GM19372 (cell line): ENCODE measurements at regions not wholly inside any gene's neighbourhood (a gene's known extent, or its start where the extent isn't known, plus 50 kb on each side); places are given as distances from the start of the nearest gene placed in this dataset.

Experiments
- ATAC-seq: cut with Tn5 transposase; IDR thresholded peaks from one replicate; pipeline ENCODE4 v1.9.1; 2021; ENCODE audit warnings: mild to moderate bottlenecking, low read depth, moderate library complexity; ENCODE audit not compliant: unreplicated experiment

- ATAC-seq, result no peak
Observed at GRCh38 chr5:144774197-144774596, 603.5 kb downstream of the KCTD16 start.

GRCh38 chr5:144773628-144774027 is 603.0 kb downstream of the KCTD16 start:
- no peak for ATAC-seq

GRCh38 chr5:144771802-144772201 is 601.1 kb downstream of the KCTD16 start:
- ATAC-seq, result no peak

- ATAC-seq, result no peak
Observed at GRCh38 chr5:144742361-144742760, 571.7 kb downstream of the KCTD16 start.

GRCh38 chr5:144731786-144732185 is 561.1 kb downstream of the KCTD16 start:
- no peak for ATAC-seq

GRCh38 chr5:144712090-144712489 is 541.4 kb downstream of the KCTD16 start:
- no peak for ATAC-seq

- no peak for ATAC-seq
Observed at GRCh38 chr5:144711172-144711571, 540.5 kb downstream of the KCTD16 start.

- ATAC-seq, result no peak
Observed at GRCh38 chr5:144710637-144711036, 540.0 kb downstream of the KCTD16 start.

GRCh38 chr5:144703776-144704175 is 533.1 kb downstream of the KCTD16 start:
- ATAC-seq, result no peak

- ATAC-seq, result no peak
Observed at GRCh38 chr5:144698484-144698883, 527.8 kb downstream of the KCTD16 start.

GRCh38 chr5:144697847-144698262 is 527.2 kb downstream of the KCTD16 start:
- ATAC-seq, result no peak

GRCh38 chr5:144691936-144692335 is 521.3 kb downstream of the KCTD16 start:
- no peak for ATAC-seq

- ATAC-seq, result no peak
Observed at GRCh38 chr5:144684899-144685298, 514.2 kb downstream of the KCTD16 start.

GRCh38 chr5:144680711-144681110 is 510.0 kb downstream of the KCTD16 start:
- ATAC-seq, result no peak

- no peak for ATAC-seq
Observed at GRCh38 chr5:144671066-144671465, 500.4 kb downstream of the KCTD16 start.

GRCh38 chr5:144659634-144660227 is 489.1 kb downstream of the KCTD16 start:
- ATAC-seq, result no peak

GRCh38 chr5:144644317-144644716 is 473.6 kb downstream of the KCTD16 start:
- no peak for ATAC-seq

- ATAC-seq, result no peak
Observed at GRCh38 chr5:144638787-144639186, 468.1 kb downstream of the KCTD16 start.

GRCh38 chr5:144634138-144634537 is 463.5 kb downstream of the KCTD16 start:
- no peak for ATAC-seq

GRCh38 chr5:144598451-144599068 is 427.9 kb downstream of the KCTD16 start:
- no peak for ATAC-seq

- ATAC-seq, result no peak
Observed at GRCh38 chr5:144596517-144596916, 425.8 kb downstream of the KCTD16 start.

- ATAC-seq, result no peak
Observed at GRCh38 chr5:144594919-144595318, 424.2 kb downstream of the KCTD16 start.
